OCI-LY7 (cell line): ENCODE measurements at regions not wholly inside any gene's neighbourhood (a gene's known extent, or its start where the extent isn't known, plus 50 kb on each side); places are given as distances from the start of the nearest gene placed in this dataset.
"Not testable (repeated sequence)": the region's sequence is repeated elsewhere in the genome, so short reads cannot be mapped to it uniquely, and the experiment has no call there.

ENCODE experiments used
- BruUV-seq: library from RNA; stranded (reverse); fragments of 400-500 nt; replicated peaks from 2 replicates; lab custom pipeline; 2021; lab: Mats Ljungman, UMichigan
- CTCF ChIA-PET: fragments of 300-600 bp; sonication (Branson Sonifier 250); formaldehyde crosslinking; loops from one replicate; lab custom pipeline; 2022; ENCODE audit warnings: antibody characterized with exemption; ENCODE audit not compliant: unreplicated experiment; lab: Charles Lee
- POLR2A ChIA-PET: fragments of 300-600 bp; sonication (Branson Sonifier 250); formaldehyde crosslinking; loops from one replicate; lab custom pipeline; 2022; ENCODE audit warnings: antibody characterized with exemption; lab: Charles Lee
- DNase-seq: peaks from one replicate; pipeline ENCODE4 v3.0.0-alpha.2; 2015; ENCODE audit warnings: low spot score
- H2AFZ ChIP-seq: fragments of 200-600 bp; sonication (generic), shearing (Covaris generic); 2 replicates; pipeline ENCODE4 v1.6.1; 2014; ENCODE audit warnings: mild to moderate bottlenecking, antibody characterized with exemption, low read length, moderate library complexity
- H3K27ac ChIP-seq: fragments of 200-600 bp; sonication (generic); 2 replicates; pipeline ENCODE4 v1.5.1; 2014; ENCODE audit warnings: mixed run types, low read depth, mild to moderate bottlenecking, moderate library complexity, low read length, inconsistent platforms; ENCODE audit not compliant: poor library complexity, severe bottlenecking
- H3K36me3 ChIP-seq: fragments of 200-600 bp; sonication (generic); 2 replicates; pipeline ENCODE4 v1.6.1; 2014; ENCODE audit warnings: mild to moderate bottlenecking, antibody characterized with exemption, low read length, moderate library complexity, mixed read lengths; ENCODE audit not compliant: insufficient read depth
- H3K4me1 ChIP-seq: fragments of 200-600 bp; sonication (generic); 2 replicates; pipeline ENCODE4 v1.5.1; 2014; ENCODE audit warnings: mild to moderate bottlenecking, low read length; ENCODE audit not compliant: insufficient read depth, poor library complexity, severe bottlenecking
- H3K4me2 ChIP-seq: fragments of 200-600 bp; sonication (generic); 2 replicates; pipeline ENCODE4 v1.6.1; 2014; ENCODE audit warnings: mild to moderate bottlenecking, low read length
- H3K4me3 ChIP-seq: fragments of 200-600 bp; sonication (generic); 2 replicates; pipeline ENCODE4 v1.5.1; 2014; ENCODE audit warnings: mild to moderate bottlenecking, low read depth, low read length; ENCODE audit not compliant: poor library complexity, severe bottlenecking
- H3K79me2 ChIP-seq: fragments of 200-600 bp; sonication (generic); 2 replicates; pipeline ENCODE4 v1.6.1; 2016; ENCODE audit warnings: low read depth, mild to moderate bottlenecking, low read length, moderate library complexity, mixed read lengths; ENCODE audit not compliant: insufficient read depth
- H3K9me2 ChIP-seq: fragments of 200-600 bp; sonication (generic); 2 replicates; pipeline ENCODE4 v1.6.1; 2016; ENCODE audit warnings: mild to moderate bottlenecking, low read length, mixed read lengths; ENCODE audit not compliant: insufficient read depth
- H3K9me3 ChIP-seq: fragments of 200-600 bp; sonication (generic); 2 replicates; pipeline ENCODE4 v1.6.1; 2014; ENCODE audit warnings: mild to moderate bottlenecking, mixed run types, low read length, mixed read lengths
- H4K20me1 ChIP-seq: fragments of 200-600 bp; sonication (generic); 2 replicates; pipeline ENCODE4 v1.6.1; 2014; ENCODE audit warnings: mild to moderate bottlenecking, antibody characterized with exemption, low read length, moderate library complexity, mixed read lengths; ENCODE audit not compliant: insufficient read depth
- EZH2phosphoT487 ChIP-seq: fragments of 200-600 bp; sonication (generic); IDR thresholded peaks from 2 replicates; pipeline ENCODE4 v1.6.1; 2018; ENCODE audit warnings: low read depth, borderline replicate concordance, mild to moderate bottlenecking, mixed run types, antibody characterized with exemption, low read length, moderate library complexity, mixed read lengths
- intact Hi-C: fragments of 100-400 bp; cut with micrococcal nuclease; formaldehyde crosslinking; loops from one replicate; pipeline ENCODE4 v1.10.0; 2022; ENCODE audit not compliant: unreplicated experiment
- TF ChIP-seq, protein P1 (sequence below): fragments of 200-600 bp; sonication (generic); conservative IDR thresholded peaks from 2 replicates; pipeline ENCODE4 v1.5.1; 2014; ENCODE audit warnings: mild to moderate bottlenecking, antibody characterized with exemption, low read length, moderate library complexity, mixed read lengths

DNA sequence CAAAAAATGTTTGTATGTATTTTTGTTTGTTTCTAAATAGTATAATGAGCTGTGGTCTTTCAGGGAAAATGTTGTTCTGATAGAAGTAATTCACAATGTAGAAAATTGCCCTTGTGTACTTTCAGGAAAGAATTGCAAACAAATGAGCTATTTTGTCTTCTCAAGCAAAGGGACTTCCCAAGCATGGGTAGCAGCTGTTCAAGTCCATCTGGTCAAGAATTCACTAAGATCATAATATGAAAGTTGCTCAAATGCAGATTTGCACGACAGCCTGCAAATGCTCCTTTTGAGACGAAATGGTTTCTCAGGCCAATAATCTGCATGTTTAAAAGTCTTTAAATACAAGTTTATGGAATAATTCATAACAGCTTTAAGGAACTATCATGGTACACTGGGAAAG lies 51.9 kb upstream of the HNMT start:
- H3K4me3 ChIP-seq, result no peak overlapping the region
- H3K4me2 ChIP-seq, result no peak overlapping the region
- H3K9me2 ChIP-seq, result no peaks in the 10 kb centered on the region
- no peaks in the 10 kb centered on the region for H4K20me1 ChIP-seq
- no peaks in the 10 kb centered on the region for H3K79me2 ChIP-seq
- H3K9me3 ChIP-seq, result no peaks in the 10 kb centered on the region
- no peaks in the 10 kb centered on the region for H3K4me1 ChIP-seq
- CTCF ChIA-PET, result no interaction called here
- H3K36me3 ChIP-seq, result no peaks in the 10 kb centered on the region
- no TSS peak for BruUV-seq
- no peak for DNase-seq
- TF ChIP-seq EZH2phosphoT487, result no peak
- TF ChIP-seq, protein P1, sequence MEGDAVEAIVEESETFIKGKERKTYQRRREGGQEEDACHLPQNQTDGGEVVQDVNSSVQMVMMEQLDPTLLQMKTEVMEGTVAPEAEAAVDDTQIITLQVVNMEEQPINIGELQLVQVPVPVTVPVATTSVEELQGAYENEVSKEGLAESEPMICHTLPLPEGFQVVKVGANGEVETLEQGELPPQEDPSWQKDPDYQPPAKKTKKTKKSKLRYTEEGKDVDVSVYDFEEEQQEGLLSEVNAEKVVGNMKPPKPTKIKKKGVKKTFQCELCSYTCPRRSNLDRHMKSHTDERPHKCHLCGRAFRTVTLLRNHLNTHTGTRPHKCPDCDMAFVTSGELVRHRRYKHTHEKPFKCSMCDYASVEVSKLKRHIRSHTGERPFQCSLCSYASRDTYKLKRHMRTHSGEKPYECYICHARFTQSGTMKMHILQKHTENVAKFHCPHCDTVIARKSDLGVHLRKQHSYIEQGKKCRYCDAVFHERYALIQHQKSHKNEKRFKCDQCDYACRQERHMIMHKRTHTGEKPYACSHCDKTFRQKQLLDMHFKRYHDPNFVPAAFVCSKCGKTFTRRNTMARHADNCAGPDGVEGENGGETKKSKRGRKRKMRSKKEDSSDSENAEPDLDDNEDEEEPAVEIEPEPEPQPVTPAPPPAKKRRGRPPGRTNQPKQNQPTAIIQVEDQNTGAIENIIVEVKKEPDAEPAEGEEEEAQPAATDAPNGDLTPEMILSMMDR, result no peak
- no peak overlapping the region for H2AFZ ChIP-seq
- intact Hi-C loops, result no loop called here
- H3K27ac ChIP-seq, result no peak overlapping the region
- POLR2A ChIA-PET, result no interaction called here

DNA sequence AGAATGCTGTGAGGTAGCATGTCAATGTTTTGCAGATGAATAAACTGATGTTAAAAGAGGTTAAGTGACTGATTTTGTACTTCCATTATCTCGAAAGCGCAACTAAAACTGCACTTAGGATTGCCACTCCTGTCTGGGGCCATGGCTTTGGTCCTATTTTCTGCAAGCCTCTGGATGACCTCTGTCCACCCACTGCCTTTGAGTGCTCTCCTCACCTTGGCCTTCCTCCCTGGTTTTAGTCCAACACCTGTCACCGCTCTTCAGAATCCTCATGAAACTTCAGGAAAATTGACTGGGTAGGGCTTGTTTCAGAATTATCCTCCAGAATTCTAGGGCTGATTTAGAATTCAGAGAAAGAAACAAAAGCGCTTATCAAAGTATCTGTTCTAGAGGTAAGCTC lies 51.1 kb upstream of the HNMT start:
- TF ChIP-seq, protein P1, result no peak
- no peak for TF ChIP-seq EZH2phosphoT487
- Histone ChIP-seq H3K4me1 (no peaks in the 10 kb centered on the region), H3K4me3 (no peak overlapping the region), H3K36me3 (no peaks in the 10 kb centered on the region), H2AFZ (no peak overlapping the region), H3K27ac (no peak overlapping the region), H3K4me2 (no peak overlapping the region), H3K79me2 (no peaks in the 10 kb centered on the region), H3K9me2 (no peaks in the 10 kb centered on the region), H4K20me1 (no peaks in the 10 kb centered on the region), H3K9me3 (no peaks in the 10 kb centered on the region)
- no TSS peak for BruUV-seq
- ChIA-PET CTCF (no interaction called here), POLR2A (no interaction called here)
- no peak for DNase-seq
- intact Hi-C loops, result no loop called here

DNA sequence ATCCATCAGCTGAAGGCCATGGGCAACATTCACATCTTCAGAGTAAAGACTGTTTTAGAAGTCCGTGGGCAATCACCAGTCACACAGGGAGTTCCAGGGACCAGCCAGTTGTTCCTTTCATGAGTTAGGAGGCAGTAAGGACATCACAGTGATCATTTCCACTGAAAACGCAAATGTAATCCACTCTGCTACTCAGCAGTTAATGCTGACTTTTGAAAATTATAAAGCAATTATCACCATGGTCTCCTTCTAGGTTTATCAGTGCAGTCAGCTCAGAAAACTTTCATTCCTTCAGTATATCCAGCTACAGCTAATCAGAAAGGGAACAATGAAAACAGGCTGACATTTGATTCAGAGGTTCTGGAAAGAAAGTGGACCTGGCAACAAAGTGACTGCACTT lies 50.6 kb upstream of the HNMT start:
- H2AFZ ChIP-seq, CTCF ChIA-PET, intact Hi-C loops, H3K4me1 ChIP-seq, H3K79me2 ChIP-seq, H3K36me3 ChIP-seq, POLR2A ChIA-PET, H4K20me1 ChIP-seq, H3K9me3 ChIP-seq, DNase-seq, H3K9me2 ChIP-seq, H3K27ac ChIP-seq, H3K4me3 ChIP-seq, BruUV-seq, H3K4me2 ChIP-seq: not testable (repeated sequence)
